Colonic mucosa (tissue), 4 donors: ENCODE measurements at regions not wholly inside any gene's neighbourhood (a gene's known extent, or its start where the extent isn't known, plus 50 kb on each side); places are given as distances from the start of the nearest gene placed in this dataset.

Experiments used
- DNase-seq: peaks from one replicate; pipeline ENCODE4 v3.0.0-alpha.2; 2020
- H3K27ac ChIP-seq: fragments of 200-600 bp; one replicate; pipeline ENCODE4 v1.8.0; 2021
- H3K27me3 ChIP-seq: fragments of 200-600 bp; one replicate; pipeline ENCODE4 v1.8.0; 2021
- H3K36me3 ChIP-seq: fragments of 200-600 bp; one replicate; pipeline ENCODE4 v1.8.0; 2021
- H3K4me1 ChIP-seq: fragments of 200-600 bp; one replicate; pipeline ENCODE4 v1.8.0; 2021; ENCODE audit warnings: mild to moderate bottlenecking
- H3K4me3 ChIP-seq: fragments of 200-600 bp; one replicate; pipeline ENCODE4 v1.8.0; 2021
- H3K9ac ChIP-seq, 2 donors: one replicate each; pipeline ENCODE4 v1.7.0; 2013; ENCODE audit warnings: control low read depth in 2 of 2, low read depth in 2 of 2, low read length in 2 of 2
- H3K9me3 ChIP-seq: fragments of 200-600 bp; one replicate; pipeline ENCODE4 v1.8.0; 2021
- CTCF ChIP-seq: fragments of 200-600 bp; IDR thresholded peaks from one replicate; pipeline ENCODE4 v1.8.0; 2022; ENCODE audit warnings: antibody characterized with exemption, mild to moderate bottlenecking
- intact Hi-C: fragments of 100-400 bp; cut with DNase I; formaldehyde crosslinking; loops from one replicate; pipeline ENCODE4 v1.14.1; 2022
- donor health status: healthy.
- donor health status: DM: no; HTN: no; CAD: no.
- donor health status: DM: no; HTN: no; CAD: no.

DNA sequence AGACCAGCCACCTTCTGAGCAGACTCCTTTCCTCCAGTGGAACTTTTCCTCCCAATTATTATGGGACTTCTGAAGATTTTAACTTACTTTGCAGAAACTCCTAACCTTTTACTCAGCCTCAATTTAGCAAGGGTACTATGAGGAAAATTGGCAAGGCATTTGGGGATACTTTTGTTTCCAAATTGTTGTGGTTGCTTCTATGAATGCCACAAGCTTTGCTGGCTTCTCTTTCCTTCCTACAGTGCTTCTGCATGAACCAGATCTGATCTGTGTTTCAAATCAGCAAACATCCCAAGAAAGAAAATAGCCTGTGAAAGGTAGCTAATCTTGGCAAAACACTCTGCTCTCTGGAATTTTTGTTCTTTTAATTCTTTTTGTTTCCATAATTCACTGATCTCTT, 57.3 kb upstream of the TAF11L2 start:
- Histone ChIP-seq H3K9ac (no peak overlapping the region), H3K4me1 (peaks cover 4% of the 10 kb centered on the region), H3K36me3 (no peaks in the 10 kb centered on the region), H3K4me3 (no peak overlapping the region), H3K27me3 (no peaks in the 10 kb centered on the region), H3K27ac (no peak overlapping the region), H3K9me3 (no peaks in the 10 kb centered on the region)
- intact Hi-C loops: no loop called here
- no peak for DNase-seq
- no peak for TF ChIP-seq CTCF

DNA sequence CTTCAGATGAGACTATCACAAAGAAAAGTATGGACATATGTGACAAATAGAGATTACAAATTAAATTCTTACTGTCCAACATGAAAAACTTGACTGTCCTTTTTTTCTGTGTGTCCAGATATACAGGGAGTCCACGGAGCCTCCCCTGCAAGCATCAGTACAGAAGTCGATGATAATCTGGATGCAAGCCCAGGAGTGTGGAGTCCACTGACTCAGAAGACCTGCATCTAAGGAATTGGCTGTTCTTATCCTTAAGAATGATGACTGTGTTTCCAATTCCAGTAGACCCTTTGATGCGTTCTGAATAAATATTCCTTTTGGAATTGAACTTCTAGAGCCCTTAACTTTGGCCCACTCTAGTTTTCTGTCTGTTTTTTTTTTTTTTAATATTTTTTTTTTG, 56.7 kb upstream of the TAF11L2 start:
- H3K9me3 ChIP-seq: no peaks in the 10 kb centered on the region
- no peaks in the 10 kb centered on the region for H3K4me1 ChIP-seq
- intact Hi-C loops: no loop called here
- DNase-seq: no peak
- no peak overlapping the region for H3K9ac ChIP-seq
- no peaks in the 10 kb centered on the region for H3K27me3 ChIP-seq
- H3K4me3 ChIP-seq: no peak overlapping the region
- no peaks in the 10 kb centered on the region for H3K36me3 ChIP-seq
- H3K27ac ChIP-seq: no peak overlapping the region
- TF ChIP-seq CTCF: no peak

- Histone ChIP-seq H3K36me3 (no peaks in the 10 kb centered on the region), H3K27ac (no peak overlapping the region), H3K4me1 (no peaks in the 10 kb centered on the region), H3K4me3 (no peak overlapping the region), H3K27me3 (no peaks in the 10 kb centered on the region), H3K9ac (no peak overlapping the region), H3K9me3 (no peaks in the 10 kb centered on the region)
- DNase-seq: no peak
- no peak for TF ChIP-seq CTCF
- intact Hi-C loops: no loop called here
Measured at GRCh38 chr5:17443333-17444130, 54.5 kb upstream of the TAF11L2 start.

DNA sequence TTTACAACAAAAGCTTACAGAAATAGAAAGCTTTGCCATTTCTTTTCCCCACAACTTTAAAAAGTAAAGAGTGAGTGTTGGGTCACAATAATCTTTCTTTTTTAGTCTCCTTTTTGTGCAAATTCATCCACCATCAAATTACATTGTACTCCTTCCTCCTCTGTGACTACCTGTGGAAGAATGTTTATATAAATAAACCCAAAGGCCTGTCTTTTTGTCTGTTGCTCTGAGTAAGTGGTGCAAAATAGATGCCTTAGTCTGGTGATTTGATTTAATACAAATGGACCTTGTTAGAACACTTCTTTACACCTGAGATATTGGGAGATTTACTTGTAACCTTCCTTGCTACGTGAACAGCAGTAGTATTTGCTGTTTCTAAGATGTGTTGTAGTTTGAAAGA, 53.5 kb upstream of the TAF11L2 start:
- no peak overlapping the region for H3K4me3 ChIP-seq
- no peak overlapping the region for H3K9ac ChIP-seq
- no peaks in the 10 kb centered on the region for H3K36me3 ChIP-seq
- no peaks in the 10 kb centered on the region for H3K27me3 ChIP-seq
- H3K27ac ChIP-seq: no peak overlapping the region
- no peak for DNase-seq
- no peaks in the 10 kb centered on the region for H3K9me3 ChIP-seq
- TF ChIP-seq CTCF: no peak
- intact Hi-C loops: no loop called here
- H3K4me1 ChIP-seq: no peaks in the 10 kb centered on the region

DNA sequence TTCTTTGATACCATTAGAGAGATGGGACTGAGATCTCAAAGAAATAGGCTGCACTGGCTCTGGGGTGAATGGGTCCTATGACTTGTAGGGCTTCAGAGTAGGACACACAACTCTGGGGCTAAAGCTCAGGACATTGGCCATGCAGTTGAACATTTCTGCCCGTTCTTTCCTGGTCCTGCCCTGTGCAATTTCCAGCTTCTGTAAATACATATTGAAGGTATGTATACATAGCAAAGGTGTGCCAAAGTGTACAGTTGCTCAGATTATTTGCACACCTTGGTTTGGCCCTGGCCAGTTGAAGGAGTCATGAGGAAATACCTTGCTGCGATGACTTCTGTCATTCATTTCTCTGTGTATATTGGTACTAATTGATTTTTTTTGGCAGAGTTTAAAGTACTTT, 52.8 kb upstream of the TAF11L2 start:
- no peak overlapping the region for H3K27ac ChIP-seq
- H3K9ac ChIP-seq: no peak overlapping the region
- no peaks in the 10 kb centered on the region for H3K4me1 ChIP-seq
- H3K9me3 ChIP-seq: no peaks in the 10 kb centered on the region
- intact Hi-C loops: no loop called here
- no peaks in the 10 kb centered on the region for H3K27me3 ChIP-seq
- peak; percentile 68 for DNase-seq
- TF ChIP-seq CTCF: no peak
- no peaks in the 10 kb centered on the region for H3K36me3 ChIP-seq
- H3K4me3 ChIP-seq: no peak overlapping the region
